ENCODE measurements at regions not wholly inside any gene's neighbourhood (a gene's known extent, or its start where the extent isn't known, plus 50 kb on each side); places are given as distances from the start of the nearest gene placed in this dataset.
"Not testable (repeated sequence)": the region's sequence is repeated elsewhere in the genome, so short reads cannot be mapped to it uniquely, and the experiment has no call there.

DNA sequence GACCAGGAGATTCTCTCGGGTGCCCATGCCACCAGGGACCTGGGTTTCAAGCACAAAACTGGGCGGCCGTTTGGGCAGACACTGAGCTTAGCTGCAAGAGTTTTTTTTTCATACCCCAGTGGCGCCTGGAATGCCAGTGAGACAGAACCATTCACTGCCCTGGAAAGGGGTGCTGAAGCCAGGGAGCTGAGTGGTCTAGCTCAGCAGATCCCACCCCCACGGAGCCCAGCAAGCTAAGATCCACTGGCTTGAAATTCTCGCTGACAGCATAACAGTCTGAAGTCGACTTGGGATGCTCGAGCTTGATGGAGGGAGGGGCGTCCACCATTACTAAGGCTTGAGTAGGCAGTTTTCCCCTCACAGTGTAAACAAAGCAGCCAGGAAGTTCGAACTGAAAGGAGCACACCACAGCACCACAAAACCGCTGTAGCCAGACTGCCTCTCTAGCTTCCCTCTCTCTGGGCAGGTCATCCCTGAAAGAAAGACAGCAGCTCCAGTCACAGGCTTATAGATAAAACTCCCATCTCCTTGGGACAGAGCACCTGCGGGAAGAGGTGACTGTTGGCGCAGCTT, 157.7 kb downstream of the GIPC2 start:
- not testable (repeated sequence) for DNase-seq (ENCODE audit: low spot score)

- no peak for DNase-seq (ENCODE audit: low spot score)
Measured at GRCh38 chr1:78210175-78210574, 164.4 kb downstream of the GIPC2 start.

- DNase-seq (ENCODE audit: low spot score): no peak
Measured at GRCh38 chr1:78211483-78212092, 165.8 kb downstream of the GIPC2 start.

- no peak for DNase-seq (ENCODE audit: low spot score)
Measured at GRCh38 chr1:78214334-78214733, 168.6 kb downstream of the GIPC2 start.

DNA sequence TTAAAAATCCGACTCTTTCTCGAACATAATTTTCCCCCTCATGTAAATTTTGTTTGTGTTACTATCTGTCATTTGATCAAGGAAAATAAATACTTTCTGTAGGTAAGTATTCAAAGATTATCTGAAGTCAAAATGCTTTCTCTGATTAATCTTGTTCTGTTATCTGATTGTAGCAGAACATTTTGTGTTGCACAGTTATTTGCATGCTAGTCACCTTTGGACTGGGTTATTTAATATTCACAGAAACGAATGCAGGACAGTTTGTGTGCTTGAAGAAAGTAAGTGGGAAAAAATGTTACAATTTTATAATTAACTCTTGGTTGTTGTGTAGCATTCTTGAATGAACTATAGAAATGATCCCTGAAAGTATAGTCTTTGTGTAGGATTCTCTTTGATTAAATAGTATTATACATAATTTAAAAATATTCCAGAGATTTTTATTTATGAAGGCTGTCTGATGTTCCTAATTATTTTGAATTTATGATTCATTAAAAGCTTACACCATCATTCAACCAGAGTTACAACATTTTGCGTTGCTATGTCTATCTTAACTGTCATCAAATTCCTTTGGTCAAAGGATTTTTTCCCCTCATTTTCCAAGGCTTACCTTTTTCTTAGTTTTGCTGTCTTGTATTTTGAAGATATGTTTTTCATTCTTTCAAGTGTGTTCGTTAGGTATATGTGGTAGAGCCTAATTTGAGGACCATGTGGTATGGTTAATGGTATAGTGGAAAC, 176.6 kb downstream of the GIPC2 start:
- DNase-seq (ENCODE audit: low spot score): no peak

DNA sequence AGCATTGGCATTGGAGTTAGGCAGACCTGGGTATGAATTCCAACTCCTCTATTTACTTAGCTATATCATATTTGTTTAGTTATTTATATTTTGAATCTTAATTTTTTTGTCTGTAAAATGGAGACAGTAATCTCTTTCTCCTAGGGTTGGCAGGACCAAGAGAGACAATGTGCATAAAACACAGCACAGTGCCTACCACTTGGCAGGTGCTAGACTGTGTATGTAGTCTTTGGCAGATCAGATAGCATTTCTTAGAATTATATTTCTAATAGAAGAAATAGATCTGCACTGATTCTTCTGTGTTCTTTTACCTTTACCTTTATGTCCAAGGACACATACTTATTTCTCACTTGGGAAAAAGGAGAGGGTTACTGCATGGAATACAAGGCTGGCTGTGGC, 177.2 kb downstream of the GIPC2 start:
- DNase-seq (ENCODE audit: low spot score): no peak

DNA sequence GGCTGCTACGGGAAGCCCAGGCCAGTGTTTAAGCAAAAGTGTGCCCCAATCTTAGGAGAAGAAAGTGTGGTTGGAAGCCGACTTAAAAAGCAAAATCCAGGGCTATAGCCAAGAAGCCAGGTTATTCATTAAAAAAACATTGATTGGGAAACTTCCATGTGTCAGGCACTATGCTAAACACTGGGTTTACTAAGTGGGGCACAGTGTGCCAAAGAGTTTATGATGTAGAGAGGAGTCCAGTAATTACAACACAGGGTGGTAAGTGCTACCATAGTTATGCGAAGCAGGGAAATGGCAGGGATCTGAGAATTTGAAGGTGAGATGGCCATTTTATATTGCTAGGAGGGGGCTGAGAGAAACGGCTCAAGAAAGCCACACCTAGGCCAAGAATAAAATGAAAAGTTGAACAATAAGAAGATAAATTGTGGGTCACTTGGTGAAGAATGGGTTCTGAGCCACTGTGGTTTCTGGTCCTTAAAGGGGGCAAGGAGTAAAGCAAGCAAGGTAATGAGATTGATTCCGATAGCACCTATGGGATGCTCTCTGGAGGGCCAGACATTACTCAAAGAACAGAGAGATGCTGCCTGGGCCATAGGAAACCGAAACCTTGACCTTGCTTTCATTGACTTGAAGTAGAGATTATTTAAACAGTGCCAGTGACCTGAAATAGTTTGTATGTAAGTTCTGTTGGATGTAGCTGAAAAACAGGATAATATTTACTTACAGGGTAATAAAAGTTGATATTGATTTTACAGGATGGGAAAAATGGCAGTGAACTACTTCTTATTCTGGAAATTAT, 177.8 kb downstream of the GIPC2 start:
- no peak for DNase-seq (ENCODE audit: low spot score)

- no peak for DNase-seq (ENCODE audit: low spot score)
Measured at GRCh38 chr1:78224246-78224785, 178.6 kb downstream of the GIPC2 start.

DNA sequence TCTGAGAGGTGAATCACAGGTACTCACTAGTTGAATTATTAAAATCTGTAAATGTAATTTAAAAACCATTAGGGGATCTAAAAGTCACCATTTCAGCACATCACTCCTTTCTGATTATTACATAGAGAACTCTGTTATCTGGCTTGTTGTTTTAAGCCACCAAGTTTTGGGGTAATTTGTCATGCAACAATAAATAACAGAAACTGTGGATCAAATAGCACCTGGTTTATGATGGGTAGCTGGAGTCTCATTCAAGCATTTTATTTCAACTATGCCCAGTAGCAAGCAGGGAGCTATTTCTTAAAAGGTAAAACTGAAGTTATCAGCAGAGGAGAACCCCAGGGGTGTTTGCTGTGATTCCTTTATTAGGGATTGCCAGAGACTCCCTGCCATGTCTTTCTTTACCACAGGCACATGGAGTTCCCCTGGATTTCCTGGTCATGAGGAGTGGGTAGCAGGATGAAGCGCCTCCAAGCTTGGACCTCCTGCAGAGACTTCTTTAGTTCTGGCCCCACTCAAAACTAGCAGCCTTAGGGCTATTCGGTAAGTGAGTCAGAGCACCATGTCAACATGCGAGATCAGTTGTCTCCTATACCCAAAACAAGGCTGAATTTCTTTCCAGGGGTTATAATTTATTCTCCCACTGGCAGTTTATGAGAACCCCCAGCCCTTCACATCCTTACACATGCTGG, 179.2 kb downstream of the GIPC2 start:
- DNase-seq (ENCODE audit: low spot score): no peak

- no peak for DNase-seq (ENCODE audit: low spot score)
Measured at GRCh38 chr1:78226784-78227183, 181.0 kb downstream of the GIPC2 start.

DNA sequence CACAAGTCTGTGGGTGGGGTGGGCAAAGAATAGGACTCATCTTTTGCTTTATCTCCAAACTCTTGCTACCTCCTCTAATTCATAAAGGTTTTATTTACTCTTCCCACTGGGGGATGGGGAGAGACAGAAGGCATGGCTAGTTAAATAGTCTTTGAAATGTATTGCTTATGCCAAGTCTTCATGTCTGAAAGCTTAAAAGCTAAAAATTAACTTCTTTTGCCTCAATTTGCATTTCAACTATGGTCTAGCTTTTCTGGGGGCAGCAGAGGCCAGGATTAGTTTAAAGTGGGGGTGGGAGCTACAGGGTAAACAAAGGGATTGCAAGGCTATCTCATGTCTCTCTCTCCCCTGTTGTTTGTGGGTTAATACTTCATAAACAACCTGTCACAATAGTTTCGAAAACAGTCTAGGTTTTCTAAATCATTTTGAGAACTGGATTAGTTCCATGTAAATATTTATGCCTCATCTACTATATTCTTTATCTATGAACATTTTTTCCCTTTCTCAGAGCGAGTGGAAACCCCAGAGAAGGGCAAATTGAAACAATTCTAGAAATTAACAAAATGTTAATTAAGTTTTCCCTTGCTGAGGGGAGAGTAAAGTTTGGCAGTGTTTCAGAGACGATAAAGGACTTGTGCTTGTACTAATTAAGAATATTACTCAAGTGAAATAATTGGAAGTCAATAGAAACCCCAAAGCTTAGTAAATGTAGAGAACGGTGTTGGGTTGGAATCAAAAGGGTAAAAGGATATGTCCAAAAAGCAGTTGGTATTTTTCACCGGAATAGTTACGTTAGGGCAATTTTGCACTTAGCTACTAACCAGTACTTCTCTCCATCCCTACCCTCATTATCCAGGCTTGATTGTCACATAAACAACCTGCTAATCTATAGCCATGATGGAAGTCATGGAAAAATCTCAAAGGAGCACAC, 182.2 kb downstream of the GIPC2 start:
- no peak for DNase-seq (ENCODE audit: low spot score)

- DNase-seq (ENCODE audit: low spot score): no peak
Measured at GRCh38 chr1:78229344-78229743, 183.6 kb downstream of the GIPC2 start.

- no peak for DNase-seq (ENCODE audit: low spot score)
Measured at GRCh38 chr1:78231477-78231876, 185.7 kb downstream of the GIPC2 start.

- no peak for DNase-seq (ENCODE audit: low spot score)
Measured at GRCh38 chr1:78231894-78232293, 186.1 kb downstream of the GIPC2 start.

- DNase-seq (ENCODE audit: low spot score): no peak
Measured at GRCh38 chr1:78232630-78233029, 186.9 kb downstream of the GIPC2 start.

GRCh38 chr1:78234496-78234895, 188.7 kb downstream of the GIPC2 start:
- DNase-seq (ENCODE audit: low spot score): no peak

GRCh38 chr1:78236716-78237115, 190.9 kb downstream of the GIPC2 start:
- DNase-seq (ENCODE audit: low spot score): no peak

GRCh38 chr1:78237364-78237916, 191.7 kb downstream of the GIPC2 start:
- no peak for DNase-seq (ENCODE audit: low spot score)

DNA sequence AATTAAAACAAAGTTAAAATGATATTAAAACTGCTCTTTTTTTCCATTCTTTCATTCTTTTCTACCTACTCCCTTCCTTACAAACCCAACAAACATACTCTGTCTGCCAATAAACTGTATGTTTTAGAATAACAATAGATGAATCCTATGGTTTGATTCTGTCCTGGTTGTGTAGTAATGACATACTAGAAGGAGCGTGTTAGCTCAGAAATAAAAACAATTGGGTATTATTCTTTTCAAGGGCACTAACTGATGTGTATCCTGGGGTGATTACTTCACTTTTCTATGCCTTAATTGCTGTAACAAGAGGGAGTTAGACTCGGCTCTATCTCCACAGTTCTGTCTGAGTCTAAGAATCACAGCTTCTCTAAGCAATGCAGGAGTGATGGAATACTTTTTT, 194.4 kb downstream of the GIPC2 start:
- no peak for DNase-seq (ENCODE audit: low spot score)

DNA sequence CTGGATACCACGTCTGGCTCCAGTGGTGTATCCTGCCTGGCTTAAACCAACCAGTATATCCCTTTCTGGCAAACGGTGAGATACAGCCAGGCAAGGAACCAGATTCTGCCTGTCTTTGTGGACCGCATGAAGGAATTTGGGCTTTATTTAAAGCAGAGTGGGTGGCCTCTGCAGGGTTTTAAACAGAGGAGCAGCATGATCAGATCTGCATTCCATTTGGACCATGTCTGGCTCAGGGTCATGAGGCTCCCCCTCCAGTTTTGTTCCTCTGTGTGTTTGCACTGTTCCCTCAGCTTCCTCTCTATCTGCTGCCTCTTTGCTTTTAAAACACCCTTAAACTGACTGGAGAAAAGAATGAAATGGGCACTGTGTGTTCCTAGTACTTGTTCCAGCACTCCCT, 195.0 kb downstream of the GIPC2 start:
- no peak for DNase-seq (ENCODE audit: low spot score)
